Fibroblast of lung (primary cell): ENCODE measurements at regions not wholly inside any gene's neighbourhood (a gene's known extent, or its start where the extent isn't known, plus 50 kb on each side); places are given as distances from the start of the nearest gene placed in this dataset.

Source experiments
- EZH2 ChIP-seq: IDR thresholded peaks from 2 replicates; pipeline ENCODE4 v1.5.1; 2012; ENCODE audit warnings: low read length, control low read depth, mild to moderate bottlenecking; ENCODE audit errors: missing control alignments
- TF ChIP-seq, protein P1 (sequence below), 2 donors: IDR thresholded peaks in 1 of 2; conservative IDR thresholded peaks in 1 of 2; 1 replicate in 1 of 2; 2 replicates in 1 of 2; pipeline ENCODE4 v1.5.1; 2011 to 2012; ENCODE audit warnings: low read length in 2 of 2, control low read depth in 1 of 2, inconsistent platforms in 1 of 2, low read depth in 1 of 2, mild to moderate bottlenecking in 1 of 2

DNA sequence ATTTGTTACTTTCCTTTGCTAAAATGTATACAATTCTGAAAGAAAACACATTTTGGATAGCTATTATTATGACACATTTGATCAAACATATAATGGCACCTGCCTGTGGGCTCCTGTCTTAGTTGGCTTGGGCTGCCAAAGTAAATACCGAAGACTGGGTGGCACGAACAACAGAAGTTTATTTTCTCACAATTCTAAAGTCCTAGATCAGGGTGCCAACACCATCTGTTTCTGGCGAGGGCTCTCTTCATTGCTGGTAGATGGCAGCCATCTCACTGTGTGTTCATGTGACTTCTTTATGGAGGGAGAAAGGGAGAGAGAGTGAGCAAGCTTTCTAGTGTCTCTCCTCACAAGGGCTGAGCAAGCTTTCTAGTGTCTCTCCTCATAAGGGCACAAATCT is 195.8 kb upstream of the FAM3C start:
- TF ChIP-seq, protein P1, sequence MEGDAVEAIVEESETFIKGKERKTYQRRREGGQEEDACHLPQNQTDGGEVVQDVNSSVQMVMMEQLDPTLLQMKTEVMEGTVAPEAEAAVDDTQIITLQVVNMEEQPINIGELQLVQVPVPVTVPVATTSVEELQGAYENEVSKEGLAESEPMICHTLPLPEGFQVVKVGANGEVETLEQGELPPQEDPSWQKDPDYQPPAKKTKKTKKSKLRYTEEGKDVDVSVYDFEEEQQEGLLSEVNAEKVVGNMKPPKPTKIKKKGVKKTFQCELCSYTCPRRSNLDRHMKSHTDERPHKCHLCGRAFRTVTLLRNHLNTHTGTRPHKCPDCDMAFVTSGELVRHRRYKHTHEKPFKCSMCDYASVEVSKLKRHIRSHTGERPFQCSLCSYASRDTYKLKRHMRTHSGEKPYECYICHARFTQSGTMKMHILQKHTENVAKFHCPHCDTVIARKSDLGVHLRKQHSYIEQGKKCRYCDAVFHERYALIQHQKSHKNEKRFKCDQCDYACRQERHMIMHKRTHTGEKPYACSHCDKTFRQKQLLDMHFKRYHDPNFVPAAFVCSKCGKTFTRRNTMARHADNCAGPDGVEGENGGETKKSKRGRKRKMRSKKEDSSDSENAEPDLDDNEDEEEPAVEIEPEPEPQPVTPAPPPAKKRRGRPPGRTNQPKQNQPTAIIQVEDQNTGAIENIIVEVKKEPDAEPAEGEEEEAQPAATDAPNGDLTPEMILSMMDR (conservative IDR thresholded peaks at IDR 0.05 in 1 of 2, IDR thresholded peaks at IDR 0.05 in 1 of 2; ENCODE audit: low read depth in 1 of 2, low read length in 2 of 2): no peak
- no peak for TF ChIP-seq EZH2
